CD4-positive, alpha-beta T cell treated with Interleukin-17A for 4 hours (primary cell): ENCODE measurements at regions not wholly inside any gene's neighbourhood (a gene's known extent, or its start where the extent isn't known, plus 50 kb on each side); places are given as distances from the start of the nearest gene placed in this dataset.

Experiments
- DNase-seq: peaks from one replicate; pipeline ENCODE4 v3.0.0-alpha.2; 2020; ENCODE audit warnings: mixed read lengths

- no peak for DNase-seq
Measured at GRCh38 chr10:117885206-117885829, 161.4 kb downstream of the RAB11FIP2 start.

GRCh38 chr10:117886766-117887165, 160.0 kb downstream of the RAB11FIP2 start:
- DNase-seq, result no peak

GRCh38 chr10:117889664-117890063, 157.1 kb downstream of the RAB11FIP2 start:
- DNase-seq, result no peak

- no peak for DNase-seq
Measured at GRCh38 chr10:117892681-117893220, 154.0 kb downstream of the RAB11FIP2 start.

- DNase-seq, result no peak
Measured at GRCh38 chr10:117894339-117894738, 152.4 kb downstream of the RAB11FIP2 start.

GRCh38 chr10:117896517-117896916, 150.2 kb downstream of the RAB11FIP2 start:
- no peak for DNase-seq

- no peak for DNase-seq
Measured at GRCh38 chr10:117899181-117899683, 147.5 kb downstream of the RAB11FIP2 start.

GRCh38 chr10:117900280-117900679, 146.5 kb downstream of the RAB11FIP2 start:
- DNase-seq, result no peak

- DNase-seq, result no peak
Measured at GRCh38 chr10:117903854-117904253, 142.9 kb downstream of the RAB11FIP2 start.

GRCh38 chr10:117905404-117905803, 141.3 kb downstream of the RAB11FIP2 start:
- no peak for DNase-seq

- DNase-seq, result no peak
Measured at GRCh38 chr10:117911684-117912083, 135.1 kb downstream of the RAB11FIP2 start.

- DNase-seq, result no peak
Measured at GRCh38 chr10:117914334-117914733, 132.4 kb downstream of the RAB11FIP2 start.

- DNase-seq, result no peak
Measured at GRCh38 chr10:117920956-117921355, 125.8 kb downstream of the RAB11FIP2 start.

GRCh38 chr10:117921421-117921820, 125.3 kb downstream of the RAB11FIP2 start:
- no peak for DNase-seq

- no peak for DNase-seq
Measured at GRCh38 chr10:117924820-117925219, 121.9 kb downstream of the RAB11FIP2 start.

- no peak for DNase-seq
Measured at GRCh38 chr10:117925369-117925768, 121.4 kb downstream of the RAB11FIP2 start.

GRCh38 chr10:117926491-117926890, 120.2 kb downstream of the RAB11FIP2 start:
- DNase-seq, result no peak

- DNase-seq, result no peak
Measured at GRCh38 chr10:117927332-117927731, 119.4 kb downstream of the RAB11FIP2 start.

- no peak for DNase-seq
Measured at GRCh38 chr10:117927871-117928270, 118.9 kb downstream of the RAB11FIP2 start.

GRCh38 chr10:117928281-117928680, 118.5 kb downstream of the RAB11FIP2 start:
- no peak for DNase-seq

GRCh38 chr10:117928741-117929140, 118.0 kb downstream of the RAB11FIP2 start:
- DNase-seq, result no peak

- DNase-seq, result no peak
Measured at GRCh38 chr10:117929327-117930067, 117.2 kb downstream of the RAB11FIP2 start.

GRCh38 chr10:117931078-117931477, 115.7 kb downstream of the RAB11FIP2 start:
- DNase-seq, result no peak

- DNase-seq, result no peak
Measured at GRCh38 chr10:117933036-117933435, 113.7 kb downstream of the RAB11FIP2 start.
